A549 (cell line): ENCODE measurements at regions not wholly inside any gene's neighbourhood (a gene's known extent, or its start where the extent isn't known, plus 50 kb on each side); places are given as distances from the start of the nearest gene placed in this dataset.

Source experiments
- CTCF ChIP-seq: fragments of >200 bp; sonication (Bioruptor Twin); formaldehyde crosslinking; IDR thresholded peaks from 3 replicates; pipeline ENCODE4 v1.5.1; 2016
- POLR2AphosphoS2 ChIP-seq: conservative IDR thresholded peaks from 2 replicates; pipeline ENCODE4 v1.6.1; 2012; ENCODE audit warnings: low read length, improper control_type of control experiment, inconsistent platforms

- TF ChIP-seq POLR2AphosphoS2 (no peak), CTCF (no peak)
Measured at GRCh38 chr19:23998568-23998967, 83.9 kb downstream of the ZNF726 start.
